Neural progenitor cell (in vitro differentiated cells): ENCODE measurements at regions not wholly inside any gene's neighbourhood (a gene's known extent, or its start where the extent isn't known, plus 50 kb on each side); places are given as distances from the start of the nearest gene placed in this dataset.

Source experiments
- DNase-seq: peaks from one replicate; pipeline ENCODE4 v3.0.0-alpha.2; 2016; ENCODE audit warnings: low spot score
- H2AFZ ChIP-seq: fragments of 200-600 bp; sonication (generic); replicated peaks from 2 replicates; pipeline ENCODE4 v1.6.1; 2016; ENCODE audit warnings: antibody characterized with exemption
- H3F3A ChIP-seq: fragments of 200-600 bp; sonication (generic); 2 replicates; pipeline ENCODE4 v1.6.1; 2016; ENCODE audit warnings: antibody characterized with exemption, low read depth
- H3K27ac ChIP-seq: fragments of 200-600 bp; sonication (generic); 2 replicates; pipeline ENCODE4 v1.5.1; 2016; ENCODE audit warnings: mild to moderate bottlenecking
- H3K27me3 ChIP-seq: fragments of 200-600 bp; sonication (generic); 2 replicates; pipeline ENCODE4 v1.6.1; 2016; ENCODE audit warnings: mild to moderate bottlenecking, moderate library complexity
- H3K36me3 ChIP-seq: fragments of 200-600 bp; sonication (generic); 2 replicates; pipeline ENCODE4 v1.5.1; 2016
- H3K4me1 ChIP-seq: fragments of 200-600 bp; sonication (generic); 2 replicates; pipeline ENCODE4 v1.6.1; 2016; ENCODE audit warnings: mixed run types
- H3K4me2 ChIP-seq: fragments of 200-600 bp; sonication (generic); 2 replicates; pipeline ENCODE4 v1.6.1; 2016
- H3K4me3 ChIP-seq: fragments of 200-600 bp; sonication (generic); 2 replicates; pipeline ENCODE4 v1.5.1; 2016
- H3K79me2 ChIP-seq: fragments of 200-600 bp; sonication (generic); 2 replicates; pipeline ENCODE4 v1.6.1; 2016; ENCODE audit warnings: low read depth
- H3K9ac ChIP-seq: fragments of 200-600 bp; sonication (generic); 2 replicates; pipeline ENCODE4 v1.6.1; 2016
- H3K9me3 ChIP-seq: fragments of 200-600 bp; sonication (generic); 2 replicates; pipeline ENCODE4 v1.5.1; 2016; ENCODE audit warnings: low read depth
- H4K20me1 ChIP-seq: fragments of 200-600 bp; sonication (generic); 2 replicates; pipeline ENCODE4 v1.6.1; 2016; ENCODE audit warnings: low read depth
- H3K27ac Mint-ChIP-seq: 3 replicates; pipeline ENCODE4 v1.8.0; 2021; ENCODE audit warnings: mixed read lengths
- H3K27me3 Mint-ChIP-seq: 2 replicates; pipeline ENCODE4 v1.8.0; 2022; ENCODE audit warnings: low read depth, mild to moderate bottlenecking, inconsistent platforms, moderate library complexity, mixed read lengths; ENCODE audit not compliant: insufficient read depth
- H3K36me3 Mint-ChIP-seq: 3 replicates; pipeline ENCODE4 v1.8.0; 2021; ENCODE audit warnings: mixed read lengths
- H3K4me1 Mint-ChIP-seq: 3 replicates; pipeline ENCODE4 v1.8.0; 2021; ENCODE audit warnings: mixed read lengths
- H3K4me3 Mint-ChIP-seq: 3 replicates; pipeline ENCODE4 v1.8.0; 2021; ENCODE audit warnings: mild to moderate bottlenecking, moderate library complexity, mixed read lengths
- H3K9me3 Mint-ChIP-seq: 3 replicates; pipeline ENCODE4 v1.8.0; 2020; ENCODE audit warnings: mixed read lengths
- CTCF ChIP-seq: fragments of 200-600 bp; sonication (generic); IDR thresholded peaks from 2 replicates; pipeline ENCODE4 v1.5.1; 2017; ENCODE audit warnings: antibody characterized with exemption, mild to moderate bottlenecking
- EZH2 ChIP-seq: fragments of 200-600 bp; sonication (generic); IDR thresholded peaks from 2 replicates; pipeline ENCODE4 v1.6.1; 2017; ENCODE audit warnings: antibody characterized with exemption, mild to moderate bottlenecking, moderate library complexity
- EZH2phosphoT487 ChIP-seq: fragments of 200-600 bp; sonication (generic); IDR thresholded peaks from 2 replicates; pipeline ENCODE4 v1.6.1; 2017; ENCODE audit warnings: antibody characterized with exemption

DNA sequence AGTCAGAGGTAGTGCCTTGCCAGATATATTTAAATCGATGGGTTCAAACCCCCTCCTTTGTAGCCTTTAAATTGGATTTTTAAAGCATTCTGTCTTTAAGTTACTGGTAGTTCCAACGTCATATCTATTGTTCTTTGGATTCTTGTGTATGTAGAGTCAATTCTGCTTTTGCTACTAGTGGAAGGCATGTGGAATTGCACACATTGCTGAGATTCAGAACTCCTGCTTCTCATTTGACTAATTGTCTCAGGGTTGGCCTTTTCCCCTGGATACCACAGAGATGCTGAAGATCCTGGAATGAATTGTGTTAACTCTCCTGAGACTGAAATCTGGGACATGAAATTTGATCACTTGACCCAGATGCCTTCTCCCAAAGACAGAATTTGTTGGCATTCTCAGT lies 328.3 kb upstream of the RPS6KA3 start:
- H3K4me3 ChIP-seq, result no peak overlapping the region
- no peaks in the 10 kb centered on the region for H4K20me1 ChIP-seq
- DNase-seq, result peak; percentile 38
- H3K27ac Mint-ChIP-seq, result no peak overlapping the region
- H3F3A ChIP-seq, result no peaks in the 10 kb centered on the region
- TF ChIP-seq EZH2phosphoT487 (no peak), CTCF (peak; percentile 52), EZH2 (no peak)
- H3K9ac ChIP-seq, result no peak overlapping the region
- H3K4me1 Mint-ChIP-seq, result peaks cover 2% of the 10 kb centered on the region
- H3K27ac ChIP-seq, result no peak overlapping the region
- no peaks in the 10 kb centered on the region for H3K36me3 Mint-ChIP-seq
- no peak overlapping the region for H2AFZ ChIP-seq
- no peaks in the 10 kb centered on the region for H3K27me3 Mint-ChIP-seq
- H3K9me3 Mint-ChIP-seq, result peaks cover 8% of the 10 kb centered on the region
- no peaks in the 10 kb centered on the region for H3K36me3 ChIP-seq
- H3K27me3 ChIP-seq, result no peaks in the 10 kb centered on the region
- no peak overlapping the region for H3K4me2 ChIP-seq
- no peaks in the 10 kb centered on the region for H3K4me1 ChIP-seq
- H3K4me3 Mint-ChIP-seq, result no peak overlapping the region
- H3K79me2 ChIP-seq, result no peaks in the 10 kb centered on the region
- H3K9me3 ChIP-seq, result peaks cover 9% of the 10 kb centered on the region

GRCh38 chrX:20593836-20594235 lies 327.1 kb upstream of the RPS6KA3 start:
- TF ChIP-seq CTCF (no peak), EZH2 (no peak), EZH2phosphoT487 (no peak)
- H3K9ac ChIP-seq, result no peak overlapping the region
- H3K36me3 Mint-ChIP-seq, result no peaks in the 10 kb centered on the region
- no peaks in the 10 kb centered on the region for H3K36me3 ChIP-seq
- H2AFZ ChIP-seq, result no peak overlapping the region
- no peaks in the 10 kb centered on the region for H3F3A ChIP-seq
- H3K9me3 ChIP-seq, result peaks cover 14% of the 10 kb centered on the region
- no peak overlapping the region for H3K4me3 ChIP-seq
- H3K4me2 ChIP-seq, result no peak overlapping the region
- H3K4me1 Mint-ChIP-seq, result peaks cover 2% of the 10 kb centered on the region
- H3K27me3 Mint-ChIP-seq, result no peaks in the 10 kb centered on the region
- H4K20me1 ChIP-seq, result no peaks in the 10 kb centered on the region
- H3K27ac Mint-ChIP-seq, result no peak overlapping the region
- H3K27ac ChIP-seq, result no peak overlapping the region
- no peaks in the 10 kb centered on the region for H3K4me1 ChIP-seq
- no peak overlapping the region for H3K4me3 Mint-ChIP-seq
- H3K27me3 ChIP-seq, result no peaks in the 10 kb centered on the region
- peaks cover 17% of the 10 kb centered on the region for H3K9me3 Mint-ChIP-seq
- H3K79me2 ChIP-seq, result no peaks in the 10 kb centered on the region
- DNase-seq, result no peak

GRCh38 chrX:20593402-20593801 lies 326.7 kb upstream of the RPS6KA3 start:
- Histone ChIP-seq H3K27ac (no peak overlapping the region), H3K9ac (no peak overlapping the region), H2AFZ (no peak overlapping the region), H3K27me3 (no peaks in the 10 kb centered on the region), H3K4me2 (no peak overlapping the region), H3K79me2 (no peaks in the 10 kb centered on the region), H3K4me1 (no peaks in the 10 kb centered on the region), H3K36me3 (no peaks in the 10 kb centered on the region), H3K9me3 (peaks cover 9% of the 10 kb centered on the region), H3F3A (no peaks in the 10 kb centered on the region), H3K4me3 (no peak overlapping the region), H4K20me1 (no peaks in the 10 kb centered on the region)
- Mint-ChIP-seq H3K27me3 (no peaks in the 10 kb centered on the region), H3K27ac (no peak overlapping the region), H3K4me3 (no peak overlapping the region), H3K4me1 (peaks cover 2% of the 10 kb centered on the region), H3K9me3 (peaks cover 21% of the 10 kb centered on the region), H3K36me3 (no peaks in the 10 kb centered on the region)
- no peak for TF ChIP-seq EZH2phosphoT487
- no peak for TF ChIP-seq CTCF
- TF ChIP-seq EZH2, result no peak
- no peak for DNase-seq

GRCh38 chrX:20591246-20591645 lies 324.5 kb upstream of the RPS6KA3 start:
- no peak for DNase-seq
- Histone ChIP-seq H3K79me2 (no peaks in the 10 kb centered on the region), H4K20me1 (no peaks in the 10 kb centered on the region), H3K9ac (no peak overlapping the region), H3K4me2 (no peak overlapping the region), H3K27ac (no peak overlapping the region), H2AFZ (no peak overlapping the region), H3K4me1 (no peaks in the 10 kb centered on the region), H3F3A (no peaks in the 10 kb centered on the region), H3K4me3 (no peak overlapping the region), H3K27me3 (no peaks in the 10 kb centered on the region), H3K36me3 (no peaks in the 10 kb centered on the region), H3K9me3 (peaks cover 7% of the 10 kb centered on the region)
- TF ChIP-seq EZH2phosphoT487 (no peak), CTCF (no peak)
- peaks cover 24% of the 10 kb centered on the region for H3K9me3 Mint-ChIP-seq
- H3K4me1 Mint-ChIP-seq, result no peaks in the 10 kb centered on the region
- H3K36me3 Mint-ChIP-seq, result no peaks in the 10 kb centered on the region
- H3K27me3 Mint-ChIP-seq, result no peaks in the 10 kb centered on the region
- H3K27ac Mint-ChIP-seq, result no peak overlapping the region
- H3K4me3 Mint-ChIP-seq, result no peak overlapping the region
